HEK293T (cell line): ENCODE measurements at regions not wholly inside any gene's neighbourhood (a gene's known extent, or its start where the extent isn't known, plus 50 kb on each side); places are given as distances from the start of the nearest gene placed in this dataset.

Source experiments
- ARNT ChIP-seq: fragments of 450-650 bp; IDR thresholded peaks from 2 replicates; pipeline ENCODE4 v1.6.1; 2017; ENCODE audit warnings: mild to moderate bottlenecking
- BHLHE40 ChIP-seq: fragments of 450-650 bp; IDR thresholded peaks from 2 replicates; pipeline ENCODE4 v1.6.1; 2016; ENCODE audit warnings: mild to moderate bottlenecking, moderate library complexity, borderline replicate concordance
- CTBP1 ChIP-seq: fragments of 450-650 bp; IDR thresholded peaks from 2 replicates; pipeline ENCODE4 v1.6.1; 2016; ENCODE audit warnings: borderline replicate concordance
- ELF4 ChIP-seq: fragments of 450-650 bp; IDR thresholded peaks from 2 replicates; pipeline ENCODE4 v1.6.1; 2017; ENCODE audit warnings: antibody characterized with exemption
- FOXA1 ChIP-seq: fragments of 450-650 bp; IDR thresholded peaks from 2 replicates; pipeline ENCODE4 v1.6.1; 2016; ENCODE audit warnings: mild to moderate bottlenecking
- FOXK2 ChIP-seq: fragments of 450-650 bp; IDR thresholded peaks from 2 replicates; pipeline ENCODE4 v1.6.1; 2016; ENCODE audit warnings: mild to moderate bottlenecking
- FOXM1 ChIP-seq: fragments of 450-650 bp; IDR thresholded peaks from 2 replicates; pipeline ENCODE4 v1.6.1; 2017; ENCODE audit warnings: mild to moderate bottlenecking, borderline replicate concordance
- HDGF ChIP-seq: fragments of 450-650 bp; IDR thresholded peaks from 2 replicates; pipeline ENCODE4 v1.6.1; 2017; ENCODE audit warnings: antibody characterized with exemption, borderline replicate concordance
- LEF1 ChIP-seq: fragments of 450-650 bp; IDR thresholded peaks from 2 replicates; pipeline ENCODE4 v1.6.1; 2017; ENCODE audit warnings: mild to moderate bottlenecking, borderline replicate concordance
- NFRKB ChIP-seq: fragments of 450-650 bp; IDR thresholded peaks from 2 replicates; pipeline ENCODE4 v1.6.1; 2016; ENCODE audit warnings: mild to moderate bottlenecking, moderate library complexity
- PKNOX1 ChIP-seq: fragments of 450-650 bp; IDR thresholded peaks from 2 replicates; pipeline ENCODE4 v1.6.1; 2016
- SP1 ChIP-seq: fragments of 450-650 bp; IDR thresholded peaks from 2 replicates; pipeline ENCODE4 v1.6.1; 2017
- SUZ12 ChIP-seq: fragments of 450-650 bp; IDR thresholded peaks from 2 replicates; pipeline ENCODE4 v1.6.1; 2016; ENCODE audit warnings: mild to moderate bottlenecking
- ZNF384 ChIP-seq: fragments of 450-650 bp; IDR thresholded peaks from 2 replicates; pipeline ENCODE4 v1.6.1; 2016

DNA sequence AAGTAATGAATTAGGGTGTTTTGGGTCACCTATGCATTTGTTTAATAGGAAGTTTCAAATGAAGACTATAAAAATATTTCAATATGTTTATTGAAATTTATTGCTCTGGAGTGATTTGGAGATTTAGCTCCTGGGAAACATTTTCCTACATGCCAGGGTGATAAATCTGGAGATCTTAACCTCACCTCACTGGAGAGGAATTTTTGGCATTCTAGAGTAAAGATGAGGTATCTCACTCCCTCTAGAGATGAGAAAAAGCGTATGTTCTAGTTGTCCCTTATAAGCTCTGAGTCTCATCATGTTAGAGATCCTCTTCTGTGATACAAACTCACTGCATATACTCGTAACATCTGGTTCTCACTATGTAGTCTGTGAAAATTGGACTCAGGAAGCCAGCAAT is 219.0 kb downstream of the KLHL4 start:
- no peak for TF ChIP-seq SP1
- TF ChIP-seq NFRKB = no peak
- no peak for TF ChIP-seq FOXM1
- TF ChIP-seq HDGF = no peak
- TF ChIP-seq LEF1 = no peak
- TF ChIP-seq BHLHE40 = no peak
- no peak for TF ChIP-seq SUZ12
- no peak for TF ChIP-seq FOXA1
- no peak for TF ChIP-seq CTBP1
- no peak for TF ChIP-seq ZNF384
- TF ChIP-seq PKNOX1 = no peak
- no peak for TF ChIP-seq FOXK2
- no peak for TF ChIP-seq ELF4
- no peak for TF ChIP-seq ARNT
